ENCODE measurements at regions not wholly inside any gene's neighbourhood (a gene's known extent, or its start where the extent isn't known, plus 50 kb on each side); places are given as distances from the start of the nearest gene placed in this dataset.

DNA sequence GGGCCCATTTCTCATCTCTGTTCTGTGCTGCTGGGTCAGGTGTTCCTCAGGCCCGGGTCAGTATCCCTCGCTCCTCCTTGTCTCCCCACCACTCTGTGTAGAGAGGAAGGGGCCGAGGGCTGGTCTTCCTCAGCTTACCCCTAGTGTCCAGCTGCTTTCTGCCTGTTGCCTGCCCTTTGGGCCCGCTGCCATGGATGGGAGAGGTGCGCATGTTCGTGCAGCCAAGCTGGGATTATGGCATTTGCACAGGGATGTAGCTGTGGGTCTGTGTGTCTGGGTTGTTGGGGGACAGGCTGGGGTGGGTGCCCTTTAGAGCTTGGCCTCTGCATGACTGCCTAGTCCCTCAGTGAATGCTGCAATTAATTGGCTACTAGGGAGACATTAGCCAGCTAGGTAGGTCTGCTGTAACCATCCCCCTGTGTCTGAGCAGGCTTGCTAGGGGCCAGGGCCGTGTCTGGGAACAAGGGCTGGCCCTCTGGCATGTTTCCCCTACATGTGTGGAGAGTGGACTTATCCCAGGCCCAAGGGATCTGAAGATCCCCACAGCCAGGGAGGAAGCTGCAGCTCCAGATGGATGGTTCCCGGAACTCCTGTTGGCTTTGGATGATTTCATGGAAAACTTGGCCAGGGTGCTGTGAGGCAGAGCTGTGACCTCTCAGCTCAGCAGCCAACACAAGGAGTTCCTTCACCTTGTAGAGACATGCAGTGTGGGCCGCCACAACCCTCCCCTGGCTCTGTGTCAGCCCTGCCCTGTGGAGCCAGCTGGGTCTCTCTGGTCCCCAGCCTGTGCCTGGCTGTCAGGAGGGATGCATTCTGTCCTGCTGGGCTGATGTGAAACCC is 161.9 kb downstream of the MACROH2A1 start:
- H3K4me1 ChIP-seq (ENCODE audit: low read length) = no peaks in the 10 kb centered on the region
- TF ChIP-seq EZH2phosphoT487 (IDR thresholded peaks at IDR 0.05; ENCODE audit: low read depth) = no peak
- TF ChIP-seq, protein P1, sequence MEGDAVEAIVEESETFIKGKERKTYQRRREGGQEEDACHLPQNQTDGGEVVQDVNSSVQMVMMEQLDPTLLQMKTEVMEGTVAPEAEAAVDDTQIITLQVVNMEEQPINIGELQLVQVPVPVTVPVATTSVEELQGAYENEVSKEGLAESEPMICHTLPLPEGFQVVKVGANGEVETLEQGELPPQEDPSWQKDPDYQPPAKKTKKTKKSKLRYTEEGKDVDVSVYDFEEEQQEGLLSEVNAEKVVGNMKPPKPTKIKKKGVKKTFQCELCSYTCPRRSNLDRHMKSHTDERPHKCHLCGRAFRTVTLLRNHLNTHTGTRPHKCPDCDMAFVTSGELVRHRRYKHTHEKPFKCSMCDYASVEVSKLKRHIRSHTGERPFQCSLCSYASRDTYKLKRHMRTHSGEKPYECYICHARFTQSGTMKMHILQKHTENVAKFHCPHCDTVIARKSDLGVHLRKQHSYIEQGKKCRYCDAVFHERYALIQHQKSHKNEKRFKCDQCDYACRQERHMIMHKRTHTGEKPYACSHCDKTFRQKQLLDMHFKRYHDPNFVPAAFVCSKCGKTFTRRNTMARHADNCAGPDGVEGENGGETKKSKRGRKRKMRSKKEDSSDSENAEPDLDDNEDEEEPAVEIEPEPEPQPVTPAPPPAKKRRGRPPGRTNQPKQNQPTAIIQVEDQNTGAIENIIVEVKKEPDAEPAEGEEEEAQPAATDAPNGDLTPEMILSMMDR (IDR thresholded peaks at IDR 0.05; ENCODE audit: low read depth, low read length) = no peak
- no peak overlapping the region for H3K4me3 ChIP-seq (ENCODE audit: low read length)
- no peak overlapping the region for H3K4me2 ChIP-seq (ENCODE audit: low read length)
- H3K79me2 ChIP-seq (ENCODE audit: low read length) = no peaks in the 10 kb centered on the region
- no peaks in the 10 kb centered on the region for H4K20me1 ChIP-seq (ENCODE audit: insufficient read depth, low read length)
- H3K27me3 ChIP-seq (ENCODE audit: low read depth, low read length) = no peaks in the 10 kb centered on the region
- H3K27ac ChIP-seq (ENCODE audit: low read length) = no peak overlapping the region
- H2AFZ ChIP-seq (ENCODE audit: low read depth, low read length) = no peak overlapping the region
- H3K9ac ChIP-seq (ENCODE audit: low read length) = no peak overlapping the region
- H3K36me3 ChIP-seq (replicated peaks; ENCODE audit: low read depth, low read length) = no peaks in the 10 kb centered on the region
- H3K9me3 ChIP-seq (ENCODE audit: insufficient read depth, low read length) = no peaks in the 10 kb centered on the region

DNA sequence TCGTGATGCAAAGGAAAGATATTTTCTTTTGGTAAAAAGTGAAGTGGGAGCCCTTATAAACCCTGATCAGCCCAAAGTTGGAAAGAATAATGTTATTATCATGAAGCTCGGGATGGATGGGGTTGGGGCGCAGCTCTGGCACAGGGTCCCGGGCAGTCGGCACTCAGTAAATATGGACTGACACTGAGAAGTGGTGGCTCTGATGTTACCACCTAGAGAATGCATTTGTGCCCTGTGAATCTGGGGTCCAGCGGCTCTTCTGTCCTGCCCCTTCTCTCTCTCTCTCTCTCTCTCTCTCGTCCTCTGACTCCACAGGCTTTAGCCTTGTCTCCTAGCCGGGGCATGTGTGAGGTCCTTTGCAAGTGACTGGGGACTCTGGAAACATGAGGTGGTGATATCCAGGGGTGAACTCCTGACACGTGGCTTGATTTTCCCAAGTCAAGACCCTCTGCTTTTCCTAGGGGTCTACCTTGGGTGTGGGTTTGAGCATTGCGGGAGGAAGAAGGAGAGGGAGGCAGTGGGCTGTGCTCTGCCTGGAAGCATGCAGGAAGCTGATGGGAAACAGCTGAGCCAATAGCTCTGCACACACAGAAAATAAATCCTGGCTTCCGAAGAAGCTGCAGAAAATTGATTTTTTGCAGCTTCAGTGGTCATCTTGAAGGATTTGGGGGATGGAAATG is 162.7 kb downstream of the MACROH2A1 start:
- Histone ChIP-seq H2AFZ (ENCODE audit: low read depth, low read length) (no peak overlapping the region), H3K9me3 (ENCODE audit: insufficient read depth, low read length) (no peaks in the 10 kb centered on the region), H3K27ac (ENCODE audit: low read length) (no peak overlapping the region), H3K36me3 (replicated peaks; ENCODE audit: low read depth, low read length) (no peaks in the 10 kb centered on the region), H3K9ac (ENCODE audit: low read length) (no peak overlapping the region), H3K4me1 (ENCODE audit: low read length) (no peaks in the 10 kb centered on the region), H4K20me1 (ENCODE audit: insufficient read depth, low read length) (no peaks in the 10 kb centered on the region), H3K79me2 (ENCODE audit: low read length) (no peaks in the 10 kb centered on the region), H3K27me3 (ENCODE audit: low read depth, low read length) (no peaks in the 10 kb centered on the region), H3K4me2 (ENCODE audit: low read length) (no peak overlapping the region), H3K4me3 (ENCODE audit: low read length) (no peak overlapping the region)
- TF ChIP-seq, protein P1 (IDR thresholded peaks at IDR 0.05; ENCODE audit: low read depth, low read length) = no peak
- no peak for TF ChIP-seq EZH2phosphoT487 (IDR thresholded peaks at IDR 0.05; ENCODE audit: low read depth)

DNA sequence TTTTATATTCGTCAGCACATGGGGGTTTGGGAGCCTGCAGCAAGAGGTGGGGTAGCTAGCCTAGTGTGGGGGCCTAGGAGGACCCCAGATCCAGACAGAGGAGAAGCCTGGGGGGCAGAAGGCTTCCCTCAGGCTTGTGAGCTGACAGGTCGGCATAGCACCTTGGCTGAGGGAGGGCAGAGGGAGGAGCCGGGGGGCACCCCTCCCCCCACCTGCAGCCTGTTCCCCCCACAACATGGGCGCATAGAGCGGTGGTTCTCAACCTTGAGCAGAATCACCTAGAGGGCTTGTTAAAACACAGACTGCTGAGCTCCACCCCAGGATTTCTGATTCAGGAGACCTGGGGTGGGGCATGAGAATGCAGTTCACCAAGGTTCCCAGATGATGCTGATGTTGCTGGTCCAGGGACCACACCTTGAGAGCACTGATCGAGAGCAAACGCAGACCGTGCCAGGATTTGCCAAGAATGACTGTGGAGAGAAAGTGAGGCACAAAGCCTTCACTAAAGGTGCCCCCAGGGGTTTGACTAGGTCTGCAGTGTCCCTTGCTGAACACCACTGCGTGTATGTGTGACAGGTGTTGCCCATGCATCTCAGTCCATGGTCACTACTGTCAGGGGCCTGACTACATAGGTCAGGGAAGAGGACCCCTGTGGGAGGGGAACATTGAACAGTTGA is 163.3 kb downstream of the MACROH2A1 start:
- Histone ChIP-seq H3K27ac (ENCODE audit: low read length) (no peak overlapping the region), H3K4me1 (ENCODE audit: low read length) (no peaks in the 10 kb centered on the region), H3K4me2 (ENCODE audit: low read length) (no peak overlapping the region), H3K4me3 (ENCODE audit: low read length) (no peak overlapping the region), H3K27me3 (ENCODE audit: low read depth, low read length) (no peaks in the 10 kb centered on the region), H2AFZ (ENCODE audit: low read depth, low read length) (no peak overlapping the region), H3K36me3 (replicated peaks; ENCODE audit: low read depth, low read length) (no peaks in the 10 kb centered on the region), H4K20me1 (ENCODE audit: insufficient read depth, low read length) (no peaks in the 10 kb centered on the region), H3K79me2 (ENCODE audit: low read length) (no peaks in the 10 kb centered on the region), H3K9ac (ENCODE audit: low read length) (no peak overlapping the region), H3K9me3 (ENCODE audit: insufficient read depth, low read length) (no peaks in the 10 kb centered on the region)
- TF ChIP-seq, protein P1 (IDR thresholded peaks at IDR 0.05; ENCODE audit: low read depth, low read length) = no peak
- TF ChIP-seq EZH2phosphoT487 (IDR thresholded peaks at IDR 0.05; ENCODE audit: low read depth) = no peak

All from OCI-LY3 (cell line).